WERI-Rb-1 (cell line): ENCODE measurements at regions not wholly inside any gene's neighbourhood (a gene's known extent, or its start where the extent isn't known, plus 50 kb on each side); places are given as distances from the start of the nearest gene placed in this dataset.

Experiments
- DNase-seq: peaks from one replicate; pipeline ENCODE4 v3.0.0-alpha.2; 2020
- H3K27ac ChIP-seq: fragments of 250-450 bp; sonication (Bioruptor Pico); 2 replicates; pipeline ENCODE4 v1.5.1; 2020; ENCODE audit warnings: mild to moderate bottlenecking, moderate library complexity
- H3K27me3 ChIP-seq: fragments of 250-450 bp; sonication (Bioruptor Pico); 2 replicates; pipeline ENCODE4 v1.5.1; 2021; ENCODE audit warnings: mild to moderate bottlenecking, low read depth, moderate library complexity; ENCODE audit not compliant: insufficient read depth, severe bottlenecking
- H3K36me3 ChIP-seq: fragments of 250-450 bp; sonication (Bioruptor Pico); 2 replicates; pipeline ENCODE4 v1.5.1; 2020; ENCODE audit warnings: mild to moderate bottlenecking, moderate library complexity
- H3K4me3 ChIP-seq: 2 replicates; pipeline ENCODE4 v1.5.1; 2011; ENCODE audit warnings: low read depth, mild to moderate bottlenecking, control low read depth, low read length
- H3K9me3 ChIP-seq: fragments of 250-450 bp; sonication (Bioruptor Pico); 2 replicates; pipeline ENCODE4 v1.5.1; 2021; ENCODE audit warnings: mild to moderate bottlenecking, moderate library complexity; ENCODE audit not compliant: severe bottlenecking
- TF ChIP-seq, protein P1 (sequence below): IDR thresholded peaks from 2 replicates; pipeline ENCODE4 v1.5.1; 2011; ENCODE audit warnings: low read depth, mild to moderate bottlenecking, control low read depth, inconsistent platforms, low read length

DNA sequence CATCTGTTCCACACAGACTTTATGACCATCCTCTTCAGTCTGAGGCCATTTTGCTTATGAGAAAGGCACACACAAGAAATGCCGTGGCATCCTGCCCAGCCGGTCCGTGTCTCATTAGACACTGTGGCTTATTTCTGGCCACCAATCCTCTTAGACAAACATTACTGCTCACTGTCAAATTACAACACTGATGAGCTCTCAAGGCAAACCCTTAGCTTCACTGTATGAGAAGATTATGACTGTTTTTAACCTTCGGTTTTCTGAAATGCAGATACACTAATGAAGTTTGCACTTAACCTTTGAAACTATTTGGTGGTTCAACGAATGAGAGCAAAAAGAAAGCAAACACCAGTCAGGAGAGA lies 50.5 kb upstream of the DST start:
- Histone ChIP-seq H3K27me3 (no peaks in the 10 kb centered on the region), H3K36me3 (no peaks in the 10 kb centered on the region), H3K9me3 (no peaks in the 10 kb centered on the region), H3K4me3 (peak overlapping the region; percentile 79), H3K27ac (peak overlapping the region; percentile 81)
- TF ChIP-seq, protein P1, sequence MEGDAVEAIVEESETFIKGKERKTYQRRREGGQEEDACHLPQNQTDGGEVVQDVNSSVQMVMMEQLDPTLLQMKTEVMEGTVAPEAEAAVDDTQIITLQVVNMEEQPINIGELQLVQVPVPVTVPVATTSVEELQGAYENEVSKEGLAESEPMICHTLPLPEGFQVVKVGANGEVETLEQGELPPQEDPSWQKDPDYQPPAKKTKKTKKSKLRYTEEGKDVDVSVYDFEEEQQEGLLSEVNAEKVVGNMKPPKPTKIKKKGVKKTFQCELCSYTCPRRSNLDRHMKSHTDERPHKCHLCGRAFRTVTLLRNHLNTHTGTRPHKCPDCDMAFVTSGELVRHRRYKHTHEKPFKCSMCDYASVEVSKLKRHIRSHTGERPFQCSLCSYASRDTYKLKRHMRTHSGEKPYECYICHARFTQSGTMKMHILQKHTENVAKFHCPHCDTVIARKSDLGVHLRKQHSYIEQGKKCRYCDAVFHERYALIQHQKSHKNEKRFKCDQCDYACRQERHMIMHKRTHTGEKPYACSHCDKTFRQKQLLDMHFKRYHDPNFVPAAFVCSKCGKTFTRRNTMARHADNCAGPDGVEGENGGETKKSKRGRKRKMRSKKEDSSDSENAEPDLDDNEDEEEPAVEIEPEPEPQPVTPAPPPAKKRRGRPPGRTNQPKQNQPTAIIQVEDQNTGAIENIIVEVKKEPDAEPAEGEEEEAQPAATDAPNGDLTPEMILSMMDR = no peak
- DNase-seq = peak; percentile 95

DNA sequence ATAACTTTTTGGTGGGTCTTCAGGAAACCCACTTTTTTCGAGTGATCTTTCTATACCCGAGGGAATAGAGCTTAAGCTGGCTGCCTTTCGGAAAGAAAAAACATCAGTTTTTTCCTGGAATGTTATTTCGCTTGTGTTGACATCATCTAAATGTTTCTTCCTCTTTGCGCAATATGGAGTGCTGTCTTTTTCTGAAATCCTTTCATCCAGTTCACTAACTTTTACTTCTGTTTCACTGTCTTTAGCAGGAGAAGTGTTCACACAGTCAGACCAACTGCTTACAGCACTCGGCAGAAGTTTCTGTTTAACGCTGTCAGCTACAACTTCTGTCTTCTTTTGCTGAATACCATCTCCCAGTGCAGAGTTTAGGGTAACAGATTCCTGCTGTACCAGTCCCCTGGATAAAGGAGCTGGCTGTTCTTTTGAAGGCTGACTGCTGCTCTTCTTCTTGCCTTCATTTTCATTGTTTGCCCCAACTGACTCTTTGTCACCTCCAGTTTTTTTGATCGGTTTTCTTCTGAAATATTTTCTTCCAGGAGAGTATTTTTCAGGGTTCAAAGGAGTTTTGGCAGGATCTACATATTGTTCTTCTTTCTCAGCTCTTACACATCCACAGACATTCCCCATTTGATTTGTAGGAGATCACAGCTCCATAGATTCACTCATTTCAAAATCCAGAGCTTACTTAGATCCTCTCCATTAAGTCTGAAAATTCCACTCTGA lies 50.0 kb upstream of the DST start:
- H3K4me3 ChIP-seq = peak overlapping the region; percentile 79
- peak overlapping the region; percentile 81 for H3K27ac ChIP-seq
- no peaks in the 10 kb centered on the region for H3K36me3 ChIP-seq
- peak; percentile 31 for DNase-seq
- no peaks in the 10 kb centered on the region for H3K27me3 ChIP-seq
- H3K9me3 ChIP-seq = no peaks in the 10 kb centered on the region
- TF ChIP-seq, protein P1 = no peak
